ENCODE measurements at regions not wholly inside any gene's neighbourhood (a gene's known extent, or its start where the extent isn't known, plus 50 kb on each side); places are given as distances from the start of the nearest gene placed in this dataset.

DNA sequence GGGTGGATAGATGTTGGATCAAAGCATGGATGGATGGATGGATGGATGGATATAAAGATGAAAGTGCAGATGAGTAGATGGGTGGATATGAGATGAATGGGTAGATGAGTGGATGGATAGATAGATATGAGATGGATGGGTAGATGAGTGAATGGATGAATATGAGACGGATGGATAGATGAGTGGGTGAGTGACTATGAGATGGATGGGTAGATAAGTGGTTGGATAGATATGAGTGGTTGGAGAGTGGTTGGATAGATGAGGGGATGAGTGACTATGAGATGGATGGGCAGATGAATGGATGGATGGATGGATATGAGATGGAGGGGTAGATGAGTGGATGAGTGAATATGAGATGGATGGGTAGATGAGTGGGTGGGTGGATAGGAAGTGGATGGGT lies 204.6 kb upstream of the TLE3 start:
- no peaks in the 10 kb centered on the region; the same call in 1 of the 2 replicates for H3K9me3 ChIP-seq (ENCODE audit: insufficient read depth, low read length)
- H3K27me3 ChIP-seq (ENCODE audit: insufficient read depth, insufficient read length), result no peaks in the 10 kb centered on the region
- H3K36me3 ChIP-seq (ENCODE audit: insufficient read depth, insufficient read length, low read length), result no peaks in the 10 kb centered on the region
- DNase-seq (ENCODE audit: low read depth, low spot score), result no peak
- no peak overlapping the region for H3K4me3 ChIP-seq (ENCODE audit: insufficient read length, low read depth)
- no peaks in the 10 kb centered on the region for H3K4me1 ChIP-seq (ENCODE audit: insufficient read depth, insufficient read length)
- TF ChIP-seq SUZ12 (IDR thresholded peaks at IDR 0.05; ENCODE audit: extremely low read depth, insufficient read depth, insufficient read length) (no peak), ZNF274 (IDR thresholded peaks at IDR 0.05; ENCODE audit: low read depth, low read length) (no peak), YY1 (IDR thresholded peaks at IDR 0.05; ENCODE audit: insufficient read depth, insufficient read length) (no peak)
- H3K9ac ChIP-seq (ENCODE audit: insufficient read length, low read depth), result no peak overlapping the region

DNA sequence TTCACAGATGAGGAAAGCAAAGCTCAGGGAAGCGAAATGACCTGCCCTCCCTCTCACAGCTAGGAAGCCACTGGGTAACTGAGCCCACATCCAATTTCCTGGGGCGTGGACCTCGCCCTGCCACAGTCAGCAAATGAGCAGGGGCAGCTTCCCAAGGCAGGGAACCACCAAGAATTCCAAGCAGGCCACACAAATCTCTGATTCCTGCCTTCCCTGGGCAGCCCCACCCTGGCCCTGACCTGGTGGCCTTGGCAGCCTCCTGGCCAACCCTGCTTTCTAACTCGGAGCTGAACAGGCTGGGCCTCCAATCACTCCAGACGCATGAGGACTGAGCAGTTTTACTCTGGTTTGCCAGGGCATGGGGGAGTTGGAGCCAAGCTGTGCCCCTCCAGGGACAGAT lies 203.7 kb upstream of the TLE3 start:
- no peak overlapping the region for H3K4me3 ChIP-seq (ENCODE audit: insufficient read length, low read depth)
- no peaks in the 10 kb centered on the region for H3K27me3 ChIP-seq (ENCODE audit: insufficient read depth, insufficient read length)
- H3K36me3 ChIP-seq (ENCODE audit: insufficient read depth, insufficient read length, low read length), result no peaks in the 10 kb centered on the region
- TF ChIP-seq SUZ12 (IDR thresholded peaks at IDR 0.05; ENCODE audit: extremely low read depth, insufficient read depth, insufficient read length), result no peak
- no peak for TF ChIP-seq ZNF274 (IDR thresholded peaks at IDR 0.05; ENCODE audit: low read depth, low read length)
- no peak for TF ChIP-seq YY1 (IDR thresholded peaks at IDR 0.05; ENCODE audit: insufficient read depth, insufficient read length)
- no peaks in the 10 kb centered on the region; the same call in 1 of the 2 replicates for H3K9me3 ChIP-seq (ENCODE audit: insufficient read depth, low read length)
- H3K4me1 ChIP-seq (ENCODE audit: insufficient read depth, insufficient read length), result no peaks in the 10 kb centered on the region
- H3K9ac ChIP-seq (ENCODE audit: insufficient read length, low read depth), result no peak overlapping the region
- DNase-seq (ENCODE audit: low read depth, low spot score), result no peak

DNA sequence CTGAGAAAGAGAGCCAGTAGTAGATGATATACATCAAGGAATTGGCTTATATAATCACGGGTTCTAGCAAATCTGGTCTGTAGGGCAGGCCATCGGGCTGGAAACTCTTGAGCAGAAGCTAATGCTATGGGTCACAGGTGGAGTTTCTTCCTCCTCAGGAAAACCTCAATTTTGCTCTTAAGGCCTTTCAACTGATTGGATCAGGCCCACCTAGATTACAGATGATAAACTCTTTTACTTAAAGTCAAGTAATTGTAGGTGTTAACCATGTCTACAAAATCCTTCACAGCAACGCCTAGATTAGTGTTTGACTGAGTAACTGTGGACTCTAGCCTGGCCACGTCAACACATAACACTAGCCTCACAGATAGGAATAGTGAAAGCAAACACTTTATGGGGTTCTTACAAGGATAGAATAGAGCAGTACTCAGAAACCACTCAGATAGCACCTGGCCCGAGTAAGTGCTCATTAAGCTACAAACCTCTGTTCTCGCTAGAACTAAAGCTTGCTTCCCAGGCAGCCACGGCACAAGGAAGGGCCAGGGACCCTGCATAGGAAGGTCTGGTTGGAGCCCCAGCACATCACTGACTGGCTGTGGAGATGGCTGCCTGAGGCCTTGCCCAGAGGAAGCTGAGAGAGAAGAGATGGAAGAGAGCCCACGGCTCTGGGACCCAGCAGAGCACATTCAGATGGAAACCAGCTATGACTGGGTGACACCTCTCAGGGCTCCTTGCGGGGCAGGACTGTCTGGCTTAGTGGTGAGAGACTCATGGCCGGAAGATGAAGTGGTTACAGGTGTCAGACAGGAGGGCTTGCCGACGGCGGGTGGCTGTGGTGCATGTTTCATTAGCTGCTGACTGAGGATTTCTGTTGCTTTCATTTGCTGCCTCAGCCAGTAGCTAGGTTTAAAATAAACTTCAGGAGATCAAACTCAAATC lies 202.5 kb upstream of the TLE3 start:
- no peak overlapping the region for H3K4me3 ChIP-seq (ENCODE audit: insufficient read length, low read depth)
- no peaks in the 10 kb centered on the region for H3K36me3 ChIP-seq (ENCODE audit: insufficient read depth, insufficient read length, low read length)
- TF ChIP-seq ZNF274 (IDR thresholded peaks at IDR 0.05; ENCODE audit: low read depth, low read length), result no peak
- no peak for TF ChIP-seq SUZ12 (IDR thresholded peaks at IDR 0.05; ENCODE audit: extremely low read depth, insufficient read depth, insufficient read length)
- no peak for TF ChIP-seq YY1 (IDR thresholded peaks at IDR 0.05; ENCODE audit: insufficient read depth, insufficient read length)
- no peaks in the 10 kb centered on the region; the same call in 1 of the 2 replicates for H3K9me3 ChIP-seq (ENCODE audit: insufficient read depth, low read length)
- no peak overlapping the region for H3K9ac ChIP-seq (ENCODE audit: insufficient read length, low read depth)
- no peaks in the 10 kb centered on the region for H3K4me1 ChIP-seq (ENCODE audit: insufficient read depth, insufficient read length)
- no peak for DNase-seq (ENCODE audit: low read depth, low spot score)
- no peaks in the 10 kb centered on the region for H3K27me3 ChIP-seq (ENCODE audit: insufficient read depth, insufficient read length)

DNA sequence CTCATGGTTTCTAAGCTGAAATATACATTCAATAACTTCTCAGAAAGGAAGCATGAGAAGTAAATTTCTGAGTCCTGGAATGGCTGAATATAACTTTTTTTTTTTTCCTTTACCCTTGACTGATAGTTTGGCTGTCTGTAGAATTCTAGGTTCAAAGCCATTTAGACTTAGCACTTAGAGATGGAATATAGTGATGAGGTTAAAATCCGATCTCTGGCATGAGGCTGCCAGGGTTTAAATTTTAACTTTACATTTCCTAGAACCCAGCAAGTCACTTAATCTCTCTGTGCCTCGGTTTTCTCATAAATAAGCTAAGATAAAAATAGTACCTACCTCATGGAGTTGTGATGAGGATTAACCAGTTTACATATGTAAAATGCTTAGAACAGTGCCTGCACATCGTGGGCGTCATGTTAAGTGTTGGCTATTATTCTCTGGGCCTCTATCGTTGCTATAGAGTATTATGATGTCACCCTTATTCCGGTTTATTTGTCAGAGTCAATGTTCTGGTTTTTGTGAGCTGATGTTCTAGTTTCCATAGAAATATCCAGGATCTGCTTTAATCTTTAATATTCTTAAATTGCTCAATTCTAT lies 199.8 kb upstream of the TLE3 start:
- H3K27me3 ChIP-seq (ENCODE audit: insufficient read depth, insufficient read length), result no peaks in the 10 kb centered on the region
- H3K9me3 ChIP-seq (ENCODE audit: insufficient read depth, low read length), result peaks cover 9% of the 10 kb centered on the region; the same call in 1 of the 2 replicates
- TF ChIP-seq ZNF274 (IDR thresholded peaks at IDR 0.05; ENCODE audit: low read depth, low read length), result no peak
- TF ChIP-seq YY1 (IDR thresholded peaks at IDR 0.05; ENCODE audit: insufficient read depth, insufficient read length), result no peak
- TF ChIP-seq SUZ12 (IDR thresholded peaks at IDR 0.05; ENCODE audit: extremely low read depth, insufficient read depth, insufficient read length), result no peak
- no peak overlapping the region for H3K4me3 ChIP-seq (ENCODE audit: insufficient read length, low read depth)
- no peaks in the 10 kb centered on the region for H3K36me3 ChIP-seq (ENCODE audit: insufficient read depth, insufficient read length, low read length)
- no peak for DNase-seq (ENCODE audit: low read depth, low spot score)
- no peak overlapping the region for H3K9ac ChIP-seq (ENCODE audit: insufficient read length, low read depth)
- H3K4me1 ChIP-seq (ENCODE audit: insufficient read depth, insufficient read length), result peaks cover 1% of the 10 kb centered on the region

DNA sequence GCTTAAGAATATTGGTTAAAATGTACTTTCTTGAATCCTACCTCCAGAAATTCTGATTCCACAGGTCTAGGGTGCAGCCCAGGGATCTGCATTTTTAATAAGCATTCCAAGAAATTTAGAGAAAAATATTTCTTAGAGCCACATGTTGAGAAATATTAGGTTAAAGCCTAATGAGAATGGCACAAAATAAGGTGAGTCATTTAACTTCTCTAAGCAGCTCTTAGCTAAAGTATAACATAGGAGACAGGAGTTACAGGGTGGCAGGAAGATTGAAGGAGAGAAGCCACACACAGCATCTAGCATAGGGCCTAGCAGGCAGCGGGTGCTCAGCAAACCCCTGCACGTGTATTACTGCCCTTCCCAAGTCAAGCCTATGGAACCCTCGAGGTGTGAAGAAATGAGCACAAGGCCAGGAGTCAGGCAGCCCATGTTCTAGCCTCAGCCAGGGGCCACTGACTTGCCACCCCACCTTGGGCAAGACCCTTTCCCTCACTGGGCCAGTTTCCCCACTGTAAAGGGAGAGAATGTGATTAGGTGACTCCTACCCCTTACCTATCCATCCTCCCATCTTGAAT lies 197.1 kb upstream of the TLE3 start:
- H3K27me3 ChIP-seq (ENCODE audit: insufficient read depth, insufficient read length), result no peaks in the 10 kb centered on the region
- no peak overlapping the region for H3K4me3 ChIP-seq (ENCODE audit: insufficient read length, low read depth)
- no peak overlapping the region for H3K9ac ChIP-seq (ENCODE audit: insufficient read length, low read depth)
- H3K4me1 ChIP-seq (ENCODE audit: insufficient read depth, insufficient read length), result peaks cover 12% of the 10 kb centered on the region
- no peak for TF ChIP-seq YY1 (IDR thresholded peaks at IDR 0.05; ENCODE audit: insufficient read depth, insufficient read length)
- no peak for TF ChIP-seq SUZ12 (IDR thresholded peaks at IDR 0.05; ENCODE audit: extremely low read depth, insufficient read depth, insufficient read length)
- TF ChIP-seq ZNF274 (IDR thresholded peaks at IDR 0.05; ENCODE audit: low read depth, low read length), result no peak
- H3K9me3 ChIP-seq (ENCODE audit: insufficient read depth, low read length), result peaks cover 10% of the 10 kb centered on the region; the same call in 1 of the 2 replicates
- H3K36me3 ChIP-seq (ENCODE audit: insufficient read depth, insufficient read length, low read length), result no peaks in the 10 kb centered on the region
- DNase-seq (ENCODE audit: low read depth, low spot score), result no peak

DNA sequence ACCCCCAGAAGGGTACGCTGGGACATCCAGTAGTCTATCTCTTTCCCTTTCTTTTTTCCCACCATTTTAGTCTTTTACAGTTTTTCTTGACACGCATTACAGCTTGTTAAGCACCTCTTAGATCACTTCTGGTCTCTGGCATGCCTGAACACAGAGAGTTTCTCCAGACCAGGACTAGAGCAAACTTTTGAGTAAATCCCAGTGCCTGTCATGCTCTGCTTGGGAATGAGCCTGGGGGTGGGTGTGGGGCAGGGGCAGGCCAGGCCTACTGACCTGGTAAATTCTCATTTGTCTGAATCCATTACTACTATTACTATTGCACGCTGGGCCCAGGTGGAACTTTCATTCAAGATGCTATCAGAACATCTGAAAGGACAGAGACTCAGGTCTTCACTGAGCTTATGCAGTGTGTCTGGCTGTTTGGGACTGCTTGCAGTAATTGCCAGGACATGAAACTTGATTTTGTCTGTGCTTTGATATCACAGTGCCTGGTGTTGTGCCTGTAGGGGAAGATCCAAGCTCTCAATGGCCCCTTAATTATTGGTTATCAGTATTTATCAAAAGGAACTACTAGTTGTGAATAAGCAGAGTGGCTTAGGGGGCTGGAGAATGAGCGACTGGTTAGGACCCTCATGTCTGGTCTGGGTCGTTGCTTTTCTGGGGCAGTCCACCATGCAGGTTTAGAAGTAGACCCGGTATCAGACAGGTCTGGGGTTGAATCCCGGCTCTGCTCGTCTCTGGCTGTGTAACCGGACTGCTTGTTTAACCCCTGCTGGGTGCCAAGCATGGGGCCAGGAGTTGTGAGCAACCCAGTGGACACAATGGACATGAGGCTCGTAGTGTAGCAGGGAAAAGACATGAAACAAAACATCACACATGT lies 196.1 kb upstream of the TLE3 start:
- H3K9ac ChIP-seq (ENCODE audit: insufficient read length, low read depth), result no peak overlapping the region
- no peak for DNase-seq (ENCODE audit: low read depth, low spot score)
- no peak overlapping the region for H3K4me3 ChIP-seq (ENCODE audit: insufficient read length, low read depth)
- peaks cover 18% of the 10 kb centered on the region for H3K4me1 ChIP-seq (ENCODE audit: insufficient read depth, insufficient read length)
- peaks cover 10% of the 10 kb centered on the region; the same call in 1 of the 2 replicates for H3K9me3 ChIP-seq (ENCODE audit: insufficient read depth, low read length)
- H3K36me3 ChIP-seq (ENCODE audit: insufficient read depth, insufficient read length, low read length), result no peaks in the 10 kb centered on the region
- H3K27me3 ChIP-seq (ENCODE audit: insufficient read depth, insufficient read length), result no peaks in the 10 kb centered on the region
- TF ChIP-seq ZNF274 (IDR thresholded peaks at IDR 0.05; ENCODE audit: low read depth, low read length) (no peak), SUZ12 (IDR thresholded peaks at IDR 0.05; ENCODE audit: extremely low read depth, insufficient read depth, insufficient read length) (no peak), YY1 (IDR thresholded peaks at IDR 0.05; ENCODE audit: insufficient read depth, insufficient read length) (no peak)

All from NT2/D1 (cell line).